Osteocyte (in vitro differentiated cells): ENCODE measurements at regions not wholly inside any gene's neighbourhood (a gene's known extent, or its start where the extent isn't known, plus 50 kb on each side); places are given as distances from the start of the nearest gene placed in this dataset.

Source experiments
- DNase-seq: peaks from one replicate; pipeline ENCODE4 v3.0.0; 2021; ENCODE audit warnings: mixed read lengths; ENCODE audit not compliant: unreplicated experiment; ENCODE audit errors: extremely low spot score
- H3K27ac Mint-ChIP-seq: one replicate; pipeline ENCODE4 v1.8.0; 2021; ENCODE audit warnings: mild to moderate bottlenecking, mixed read lengths; ENCODE audit not compliant: unreplicated experiment
- H3K27me3 Mint-ChIP-seq: one replicate; pipeline ENCODE4 v1.8.0; 2021; ENCODE audit warnings: mixed read lengths; ENCODE audit not compliant: unreplicated experiment
- H3K36me3 Mint-ChIP-seq: one replicate; pipeline ENCODE4 v1.8.0; 2021; ENCODE audit warnings: mixed read lengths; ENCODE audit not compliant: unreplicated experiment
- H3K4me1 Mint-ChIP-seq: one replicate; pipeline ENCODE4 v1.8.0; 2021; ENCODE audit warnings: mixed read lengths; ENCODE audit not compliant: unreplicated experiment
- H3K4me3 Mint-ChIP-seq: one replicate; pipeline ENCODE4 v1.8.0; 2021; ENCODE audit warnings: mild to moderate bottlenecking, moderate library complexity, mixed read lengths; ENCODE audit not compliant: unreplicated experiment
- H3K9me3 Mint-ChIP-seq: one replicate; pipeline ENCODE4 v1.8.0; 2021; ENCODE audit warnings: mixed read lengths; ENCODE audit not compliant: unreplicated experiment
- CTCF ChIP-seq: fragments of 200-600 bp; sonication (generic); IDR thresholded peaks from 2 replicates; pipeline ENCODE4 v1.5.0; 2021; ENCODE audit warnings: antibody characterized with exemption, mild to moderate bottlenecking, moderate library complexity

GRCh38 chr12:66739940-66740651, 61.2 kb upstream of the GRIP1 start:
- Mint-ChIP-seq H3K27ac (no peak overlapping the region), H3K27me3 (peaks cover 5% of the 10 kb centered on the region), H3K9me3 (no peaks in the 10 kb centered on the region), H3K36me3 (no peaks in the 10 kb centered on the region), H3K4me1 (no peaks in the 10 kb centered on the region), H3K4me3 (no peak overlapping the region)
- TF ChIP-seq CTCF: no peak
- no peak for DNase-seq

GRCh38 chr12:66740732-66741131, 61.9 kb upstream of the GRIP1 start:
- TF ChIP-seq CTCF: no peak
- no peak for DNase-seq
- Mint-ChIP-seq H3K27ac (no peak overlapping the region), H3K4me3 (no peak overlapping the region), H3K27me3 (peaks cover 9% of the 10 kb centered on the region), H3K9me3 (no peaks in the 10 kb centered on the region), H3K36me3 (no peaks in the 10 kb centered on the region), H3K4me1 (no peaks in the 10 kb centered on the region)

GRCh38 chr12:66741919-66742318, 63.0 kb upstream of the GRIP1 start:
- no peaks in the 10 kb centered on the region for H3K36me3 Mint-ChIP-seq
- peaks cover 17% of the 10 kb centered on the region for H3K27me3 Mint-ChIP-seq
- H3K4me1 Mint-ChIP-seq: no peaks in the 10 kb centered on the region
- no peaks in the 10 kb centered on the region for H3K9me3 Mint-ChIP-seq
- no peak for TF ChIP-seq CTCF
- H3K27ac Mint-ChIP-seq: no peak overlapping the region
- H3K4me3 Mint-ChIP-seq: no peak overlapping the region
- no peak for DNase-seq

- no peaks in the 10 kb centered on the region for H3K9me3 Mint-ChIP-seq
- no peak overlapping the region for H3K27ac Mint-ChIP-seq
- no peaks in the 10 kb centered on the region for H3K36me3 Mint-ChIP-seq
- peaks cover 17% of the 10 kb centered on the region for H3K27me3 Mint-ChIP-seq
- no peak overlapping the region for H3K4me3 Mint-ChIP-seq
- DNase-seq: no peak
- no peaks in the 10 kb centered on the region for H3K4me1 Mint-ChIP-seq
- no peak for TF ChIP-seq CTCF
Observed at GRCh38 chr12:66742508-66743367, 63.9 kb upstream of the GRIP1 start.

GRCh38 chr12:66744461-66744860, 65.6 kb upstream of the GRIP1 start:
- H3K4me1 Mint-ChIP-seq: no peaks in the 10 kb centered on the region
- TF ChIP-seq CTCF: no peak
- no peak overlapping the region for H3K4me3 Mint-ChIP-seq
- H3K36me3 Mint-ChIP-seq: no peaks in the 10 kb centered on the region
- H3K9me3 Mint-ChIP-seq: no peaks in the 10 kb centered on the region
- no peak overlapping the region for H3K27ac Mint-ChIP-seq
- DNase-seq: no peak
- peaks cover 17% of the 10 kb centered on the region for H3K27me3 Mint-ChIP-seq
